Activated CD4-positive, alpha-beta T cell treated with anti-CD3 and anti-CD28 coated beads, Interleukin-2, Interleukin-4, amounts not matched to agents 100 ng/mL and 50 ng/mL, durations not matched to agents 16 hours and 8 hours (primary cell): ENCODE measurements at regions not wholly inside any gene's neighbourhood (a gene's known extent, or its start where the extent isn't known, plus 50 kb on each side); places are given as distances from the start of the nearest gene placed in this dataset.
"Not testable (repeated sequence)": the region's sequence is repeated elsewhere in the genome, so short reads cannot be mapped to it uniquely, and the experiment has no call there.

Experiments
- DNase-seq: peaks from one replicate; pipeline ENCODE4 v3.0.0-alpha.2; 2020; ENCODE audit warnings: low spot score

- no peak for DNase-seq
These were observed 66.2 kb upstream of the SMAD6 start for GRCh38 chr15:66635817-66636216.

- not testable (repeated sequence) for DNase-seq
These were observed 65.0 kb upstream of the SMAD6 start for GRCh38 chr15:66637044-66637443.

GRCh38 chr15:66638377-66638776 is 63.7 kb upstream of the SMAD6 start:
- peak; percentile 41 for DNase-seq

GRCh38 chr15:66641485-66642315 is 60.3 kb upstream of the SMAD6 start:
- DNase-seq = no peak

GRCh38 chr15:66642514-66642913 is 59.5 kb upstream of the SMAD6 start:
- no peak for DNase-seq

GRCh38 chr15:66643033-66643432 is 59.0 kb upstream of the SMAD6 start:
- DNase-seq = no peak

- DNase-seq = no peak
These were observed 57.8 kb upstream of the SMAD6 start for GRCh38 chr15:66644000-66644787.

GRCh38 chr15:66644869-66645268 is 57.2 kb upstream of the SMAD6 start:
- no peak for DNase-seq

- no peak for DNase-seq
These were observed 55.7 kb upstream of the SMAD6 start for GRCh38 chr15:66646308-66646707.

GRCh38 chr15:66646799-66647198 is 55.2 kb upstream of the SMAD6 start:
- DNase-seq = no peak

- DNase-seq = no peak
These were observed 54.7 kb upstream of the SMAD6 start for GRCh38 chr15:66647358-66647757.

- DNase-seq = no peak
These were observed 53.4 kb upstream of the SMAD6 start for GRCh38 chr15:66648588-66648987.

- no peak for DNase-seq
These were observed 52.6 kb upstream of the SMAD6 start for GRCh38 chr15:66649235-66649984.

GRCh38 chr15:66650433-66650832 is 51.6 kb upstream of the SMAD6 start:
- no peak for DNase-seq

GRCh38 chr15:66651198-66651597 is 50.8 kb upstream of the SMAD6 start:
- no peak for DNase-seq

GRCh38 chr15:66651913-66652642 is 50.0 kb upstream of the SMAD6 start:
- DNase-seq = no peak
